Suppressor macrophage treated with lipopolysaccharide for 1 hour (primary cell): ENCODE measurements at regions not wholly inside any gene's neighbourhood (a gene's known extent, or its start where the extent isn't known, plus 50 kb on each side); places are given as distances from the start of the nearest gene placed in this dataset.
"Not testable (repeated sequence)": the region's sequence is repeated elsewhere in the genome, so short reads cannot be mapped to it uniquely, and the experiment has no call there.

Experiments
- DNase-seq, 3 donors: peaks; one replicate each; pipeline ENCODE4 v3.0.0-alpha.2; 2020 to 2022

DNA sequence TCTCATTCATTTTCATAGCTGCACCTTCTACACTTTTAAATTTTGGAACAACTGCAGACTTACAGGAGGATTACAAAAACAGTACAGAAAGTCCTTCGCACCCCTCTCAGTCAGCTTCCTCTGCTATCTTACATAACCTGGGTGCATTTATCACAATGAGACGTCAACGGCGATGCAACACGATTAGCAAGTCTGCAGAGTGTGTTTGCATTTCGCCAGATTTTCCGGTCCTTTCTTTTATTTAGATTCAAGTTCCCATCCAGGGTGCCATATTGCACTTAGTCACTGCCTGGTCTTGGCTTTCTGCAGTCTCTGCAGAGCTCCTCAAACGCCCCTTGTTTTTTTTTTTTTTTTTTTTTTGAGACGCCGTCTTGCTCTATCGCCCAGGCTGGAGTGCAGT is 85.9 kb downstream of the ASMT start:
- no peak for DNase-seq

DNA sequence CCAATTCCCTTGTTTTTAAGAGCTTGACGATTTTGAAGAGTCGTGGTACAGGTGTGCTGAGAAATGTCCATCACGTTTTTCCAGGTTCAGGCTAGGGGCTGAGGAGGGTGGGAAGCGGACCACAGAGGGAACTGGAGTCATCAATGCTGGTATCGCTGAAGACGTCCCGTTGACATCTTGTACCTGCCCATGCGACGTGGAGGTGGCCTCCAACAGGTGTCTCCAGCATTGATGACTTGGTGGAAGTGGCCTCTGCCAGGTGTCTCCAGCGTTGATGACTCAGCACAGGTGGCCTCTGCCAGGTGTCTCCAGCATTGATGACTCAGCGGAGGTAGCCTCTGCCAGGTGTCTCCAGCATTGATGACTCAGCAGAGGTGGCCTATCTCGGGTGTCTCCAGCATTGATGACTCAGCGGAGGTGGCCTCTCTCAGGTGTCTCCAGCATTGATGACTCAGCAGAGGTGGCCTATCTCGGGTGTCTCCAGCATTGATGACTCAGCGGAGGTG is 86.6 kb downstream of the ASMT start:
- not testable (repeated sequence) for DNase-seq

- DNase-seq: not testable (repeated sequence)
These were observed 87.3 kb downstream of the ASMT start for GRCh38 chrX:1702142-1702541.

DNA sequence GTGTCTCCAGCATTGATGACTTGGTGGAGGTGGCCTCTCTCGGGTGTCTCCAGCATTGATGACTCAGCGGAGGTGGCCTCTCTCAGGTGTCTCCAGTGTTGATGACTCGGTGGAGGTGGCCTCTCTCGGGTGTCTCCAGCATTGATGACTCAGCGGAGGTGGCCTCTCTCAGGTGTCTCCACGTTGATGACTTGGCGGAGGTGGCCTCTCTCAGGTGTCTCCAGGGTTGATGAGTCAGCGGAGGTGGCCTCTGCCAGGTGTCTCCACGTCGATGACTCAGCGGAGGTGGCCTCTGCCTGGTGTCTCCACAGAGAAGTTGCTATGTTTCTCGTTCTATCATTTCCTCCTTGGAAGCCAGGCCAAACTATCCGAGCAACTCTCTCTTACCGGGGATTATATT is 87.7 kb downstream of the ASMT start:
- DNase-seq: not testable (repeated sequence)

GRCh38 chrX:1709277-1709676 is 94.4 kb downstream of the ASMT start:
- not testable (repeated sequence) for DNase-seq

- DNase-seq: no peak
These were observed 98.4 kb downstream of the ASMT start for GRCh38 chrX:1713296-1713695.

DNA sequence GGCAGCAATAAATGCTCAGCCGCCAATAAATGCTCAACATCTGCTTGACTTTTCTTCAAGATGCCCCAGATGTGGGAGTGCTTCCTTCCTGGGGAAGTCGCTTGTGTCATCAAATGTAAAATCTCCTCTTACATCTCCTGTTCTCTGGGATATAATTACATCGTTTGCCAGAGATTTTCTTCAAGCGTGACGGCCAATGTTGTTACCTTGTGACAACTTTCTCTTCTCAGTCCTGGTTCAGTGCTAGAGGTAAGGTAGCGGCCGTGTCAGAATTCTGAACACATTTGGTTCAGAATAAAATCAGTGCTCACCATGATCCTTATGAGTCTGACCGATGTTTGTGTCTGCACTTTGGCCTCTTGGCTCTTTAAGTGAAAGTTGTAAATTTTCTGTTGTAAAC is 102.5 kb downstream of the ASMT start:
- DNase-seq: no peak

GRCh38 chrX:1719270-1719669 is 104.4 kb downstream of the ASMT start:
- DNase-seq: no peak

DNA sequence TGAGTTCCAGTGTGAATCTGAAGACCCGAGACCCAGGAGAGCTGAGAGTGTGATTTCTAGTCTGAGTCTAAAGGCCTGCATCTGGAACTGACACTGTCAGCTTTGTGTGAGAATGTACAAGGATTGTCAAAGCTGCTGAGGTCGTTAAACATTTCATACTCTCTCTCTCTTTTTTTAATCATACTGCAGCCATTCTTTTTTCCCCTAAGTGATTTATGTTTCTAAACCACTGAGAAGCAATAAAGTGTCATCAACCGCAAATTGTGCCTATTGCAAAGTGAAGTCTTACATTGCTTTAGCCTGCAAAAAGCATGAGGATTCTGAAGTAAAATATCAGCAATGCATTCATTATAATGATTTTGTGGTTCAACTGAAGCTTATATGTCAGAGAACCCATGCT is 106.0 kb downstream of the ASMT start:
- DNase-seq: no peak

DNA sequence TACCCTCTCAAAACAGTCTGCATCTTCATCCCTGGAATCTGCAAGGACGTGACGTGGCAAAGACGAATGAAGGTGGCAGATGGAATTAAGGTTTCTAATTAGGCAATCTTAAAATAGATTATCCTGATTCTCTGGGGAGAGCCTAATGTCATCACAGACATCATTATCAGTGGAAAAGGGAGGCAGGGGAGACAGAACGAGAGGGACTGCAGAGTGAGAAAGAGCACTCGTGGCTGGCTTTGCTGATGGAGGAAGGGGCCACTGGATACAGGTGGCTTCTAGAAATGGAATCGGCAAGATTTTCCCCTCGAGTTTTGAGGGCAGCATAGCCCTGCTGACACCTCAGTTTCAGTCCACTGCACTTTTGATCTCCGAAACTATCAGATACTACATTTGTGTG is 110.6 kb downstream of the ASMT start:
- DNase-seq: no peak

- DNase-seq: peak; percentile 75 to 84 (median 83)
These were observed 112.7 kb downstream of the ASMT start for GRCh38 chrX:1727531-1728027.

DNA sequence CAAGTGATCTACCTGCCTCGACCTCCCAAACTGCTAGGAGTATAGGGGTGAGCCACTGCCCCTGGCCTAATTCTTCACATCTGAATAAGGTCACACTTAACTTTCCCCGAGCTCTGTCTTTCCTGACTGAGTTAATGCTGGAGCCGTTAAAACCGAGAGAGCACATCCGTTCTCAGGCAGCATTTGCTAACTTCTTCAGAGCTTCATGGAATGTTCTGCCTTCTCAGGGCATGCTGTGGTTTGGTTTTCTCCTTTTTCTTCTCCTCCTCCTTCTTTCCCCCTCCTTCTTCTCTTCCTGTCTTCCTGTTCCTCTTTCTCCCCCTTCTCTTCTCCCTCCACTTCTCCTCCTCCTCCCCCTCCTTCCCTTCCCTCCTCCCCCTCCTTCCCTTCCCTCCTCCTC is 119.9 kb downstream of the ASMT start:
- no peak for DNase-seq

DNA sequence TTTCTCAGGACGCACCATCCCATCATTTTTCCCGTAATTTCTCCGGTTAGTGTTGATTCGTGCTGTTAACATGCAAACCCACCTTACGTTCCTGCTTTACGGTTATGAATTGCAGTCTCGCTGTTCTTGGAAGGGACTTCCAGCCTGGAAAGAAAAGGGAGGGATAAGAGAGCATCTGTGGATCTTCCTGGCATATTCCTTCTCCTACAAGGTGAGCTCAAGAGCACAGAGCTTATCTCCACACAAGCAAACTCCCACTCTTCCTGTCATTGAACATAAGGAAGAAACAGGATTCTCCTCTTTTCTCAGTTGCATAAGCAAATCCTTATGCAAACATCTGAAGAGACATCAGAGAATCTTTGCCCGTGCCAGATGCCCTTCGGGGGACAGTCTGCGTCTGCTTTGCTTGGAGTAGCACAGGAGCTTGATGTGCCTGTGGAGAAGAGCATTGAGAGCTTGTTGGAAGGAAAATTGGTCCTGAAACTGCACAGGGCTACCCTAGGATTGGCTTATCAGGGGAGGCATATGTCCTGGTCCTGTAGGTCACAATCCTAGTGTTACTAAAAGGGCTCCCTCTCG is 127.0 kb downstream of the ASMT start:
- DNase-seq: no peak

GRCh38 chrX:1743105-1743504 is 128.2 kb downstream of the ASMT start:
- no peak for DNase-seq

DNA sequence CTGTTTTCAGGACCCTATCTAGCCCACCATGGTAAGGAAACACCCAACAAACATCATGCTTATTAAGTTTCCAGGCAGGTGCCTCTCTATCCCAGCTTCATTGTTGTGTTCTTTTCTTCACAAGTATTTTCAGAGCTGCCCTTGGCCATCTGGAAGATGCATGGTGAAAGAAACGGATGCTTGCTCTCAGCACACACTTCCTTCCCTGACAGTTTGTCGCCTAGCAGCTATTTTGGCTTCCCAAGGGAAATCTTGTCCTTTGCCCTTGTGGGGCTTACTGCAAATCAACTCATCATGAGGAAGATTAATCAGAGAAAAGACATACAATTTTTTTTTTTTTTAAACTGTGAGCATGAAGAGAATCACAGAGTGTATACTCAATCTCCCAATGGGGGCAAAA is 128.8 kb downstream of the ASMT start:
- no peak for DNase-seq

GRCh38 chrX:1748408-1748807 is 133.5 kb downstream of the ASMT start:
- DNase-seq: no peak

GRCh38 chrX:1749499-1749898 is 134.6 kb downstream of the ASMT start:
- no peak for DNase-seq

DNA sequence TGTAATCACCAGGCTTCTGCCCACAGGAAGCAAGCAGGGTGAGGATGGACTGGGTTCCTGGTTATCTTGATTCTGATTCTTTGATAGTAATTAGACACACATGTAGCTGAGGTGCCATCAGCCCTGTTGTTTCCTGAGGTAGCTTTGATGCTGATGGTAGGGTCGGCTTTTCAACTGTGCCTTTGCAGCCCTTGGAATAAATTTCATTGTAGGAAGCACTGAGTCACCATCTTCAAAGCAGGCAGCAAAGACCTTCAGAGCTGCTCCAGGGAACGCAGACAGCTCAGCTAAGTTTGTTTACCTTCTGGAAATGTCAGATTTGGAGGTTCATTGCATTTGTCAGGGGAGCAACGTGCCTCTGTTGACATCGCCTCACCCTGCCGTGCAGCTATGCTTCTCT is 135.4 kb downstream of the ASMT start:
- DNase-seq: no peak

GRCh38 chrX:1751781-1752180 is 136.9 kb downstream of the ASMT start:
- no peak for DNase-seq

DNA sequence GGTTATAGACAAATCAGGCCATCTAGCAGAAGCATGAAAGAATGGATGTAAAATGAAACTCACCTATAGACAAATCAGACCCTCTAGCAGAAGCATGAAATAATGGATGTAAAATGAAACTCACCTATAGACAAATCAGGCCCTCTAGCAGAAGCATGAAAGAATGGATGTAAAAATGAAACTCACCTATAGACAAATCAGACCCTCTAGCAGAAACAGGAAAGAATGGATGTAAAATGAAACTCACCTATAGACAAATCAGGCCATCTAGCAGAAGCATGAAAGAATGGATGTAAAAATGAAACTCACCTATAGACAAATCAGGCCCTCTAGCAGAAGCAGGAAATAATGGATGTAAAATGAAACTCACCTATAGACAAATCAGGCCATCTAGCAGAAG is 137.9 kb downstream of the ASMT start:
- not testable (repeated sequence) for DNase-seq

DNA sequence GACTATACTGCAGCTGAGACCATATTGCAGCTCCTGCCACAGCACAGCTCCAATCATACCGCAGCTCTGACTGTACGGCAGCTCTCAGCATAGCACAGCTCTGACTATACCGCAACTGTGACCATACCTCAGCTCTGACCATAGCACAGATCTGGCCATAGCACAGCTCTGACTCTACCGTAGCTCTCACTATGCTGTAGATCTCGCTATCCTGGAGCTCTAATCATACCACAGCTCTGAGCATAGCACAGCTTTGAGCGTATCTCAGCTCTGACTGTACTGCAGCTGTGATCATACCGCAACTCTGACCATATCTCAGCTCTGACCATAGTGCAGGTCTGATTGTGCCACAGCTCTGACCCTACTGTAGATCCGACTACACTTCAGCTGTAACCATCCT is 139.2 kb downstream of the ASMT start:
- no peak for DNase-seq

- no peak for DNase-seq
These were observed 148.4 kb downstream of the ASMT start for GRCh38 chrX:1763294-1763693.

- DNase-seq: not testable (repeated sequence)
These were observed 150.1 kb downstream of the ASMT start for GRCh38 chrX:1764883-1765364.

DNA sequence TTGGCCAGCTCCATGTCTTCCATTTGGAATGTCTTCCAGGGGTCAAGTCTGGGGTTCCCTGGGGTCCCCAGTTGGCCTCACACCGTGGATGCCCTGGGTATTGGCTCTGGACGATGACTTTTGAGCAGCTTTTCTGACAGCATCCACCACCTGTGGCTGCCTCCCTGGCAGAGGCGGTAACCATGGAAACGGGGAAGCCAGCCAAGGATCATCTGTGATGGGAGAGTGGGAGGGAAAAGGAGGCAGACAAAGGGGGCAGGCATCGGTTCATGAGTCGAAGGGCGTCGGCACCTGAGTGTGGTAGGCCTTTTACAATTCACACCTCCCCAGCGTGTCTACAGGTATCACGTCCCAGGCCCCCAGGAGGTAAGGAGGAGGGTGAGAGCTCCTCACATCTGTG is 152.2 kb downstream of the ASMT start:
- DNase-seq: no peak

- no peak for DNase-seq
These were observed 164.0 kb downstream of the ASMT start for GRCh38 chrX:1778817-1779216.
